HEK293 (cell line): ENCODE measurements at regions not wholly inside any gene's neighbourhood (a gene's known extent, or its start where the extent isn't known, plus 50 kb on each side); places are given as distances from the start of the nearest gene placed in this dataset.
A peak's percentile ranks its signal among the peaks of the same experiment; 100 is the strongest.

Experiments used
- BCL11A ChIP-seq: fragments of 450-650 bp; formaldehyde crosslinking; IDR thresholded peaks from 2 replicates; pipeline ENCODE4 v1.5.1; 2016; ENCODE audit warnings: low read depth, missing biosample characterization, missing genetic modification characterization
- GLIS1 ChIP-seq: fragments of 450-650 bp; formaldehyde crosslinking; IDR thresholded peaks from 2 replicates; pipeline ENCODE4 v1.5.1; 2016; ENCODE audit warnings: missing biosample characterization, missing genetic modification characterization
- KLF16 ChIP-seq: fragments of 450-650 bp; formaldehyde crosslinking; IDR thresholded peaks from 2 replicates; pipeline ENCODE4 v1.5.1; 2017; ENCODE audit warnings: missing biosample characterization, missing genetic modification characterization
- MZF1 ChIP-seq: fragments of 450-650 bp; formaldehyde crosslinking; IDR thresholded peaks from 2 replicates; pipeline ENCODE4 v1.5.1; 2017; ENCODE audit warnings: missing biosample characterization, missing genetic modification characterization, borderline replicate concordance
- OSR2 ChIP-seq: fragments of 450-650 bp; formaldehyde crosslinking; IDR thresholded peaks from 2 replicates; pipeline ENCODE4 v1.5.1; 2016; ENCODE audit warnings: missing biosample characterization, missing genetic modification characterization
- OVOL3 ChIP-seq: fragments of 450-650 bp; formaldehyde crosslinking; IDR thresholded peaks from 2 replicates; pipeline ENCODE4 v1.5.1; 2016; ENCODE audit warnings: missing biosample characterization, missing genetic modification characterization
- SETDB1 ChIP-seq: IDR thresholded peaks from one replicate; pipeline ENCODE4 v1.6.1; 2017; ENCODE audit warnings: mild to moderate bottlenecking, low read length, moderate library complexity, mixed read lengths; ENCODE audit not compliant: insufficient read length
- SP7 ChIP-seq: fragments of 450-650 bp; formaldehyde crosslinking; IDR thresholded peaks from 2 replicates; pipeline ENCODE4 v1.5.1; 2016; ENCODE audit warnings: missing biosample characterization, missing genetic modification characterization
- ZBTB17 ChIP-seq: fragments of 450-650 bp; formaldehyde crosslinking; IDR thresholded peaks from 2 replicates; pipeline ENCODE4 v1.5.1; 2016; ENCODE audit warnings: missing biosample characterization, missing genetic modification characterization
- ZBTB20 ChIP-seq: fragments of 450-650 bp; formaldehyde crosslinking; IDR thresholded peaks from 2 replicates; pipeline ENCODE4 v1.5.1; 2016; ENCODE audit warnings: missing biosample characterization, missing genetic modification characterization
- ZFP37 ChIP-seq: fragments of 450-650 bp; formaldehyde crosslinking; IDR thresholded peaks from 2 replicates; pipeline ENCODE4 v1.5.1; 2016; ENCODE audit warnings: missing biosample characterization, missing genetic modification characterization
- ZNF112 ChIP-seq: fragments of 450-650 bp; formaldehyde crosslinking; IDR thresholded peaks from 2 replicates; pipeline ENCODE4 v1.5.0; 2017; ENCODE audit warnings: missing biosample characterization, missing genetic modification characterization
- ZNF121 ChIP-seq: fragments of 450-650 bp; formaldehyde crosslinking; IDR thresholded peaks from 2 replicates; pipeline ENCODE4 v1.5.1; 2016; ENCODE audit warnings: missing biosample characterization, missing genetic modification characterization
- ZNF140 ChIP-seq: fragments of 450-650 bp; formaldehyde crosslinking; IDR thresholded peaks from 2 replicates; pipeline ENCODE4 v1.5.1; 2016; ENCODE audit warnings: missing biosample characterization, missing genetic modification characterization
- ZNF146 ChIP-seq: fragments of 450-650 bp; formaldehyde crosslinking; IDR thresholded peaks from 2 replicates; pipeline ENCODE4 v1.5.1; 2016; ENCODE audit warnings: missing biosample characterization, missing genetic modification characterization
- ZNF19 ChIP-seq: fragments of 450-650 bp; formaldehyde crosslinking; IDR thresholded peaks from 2 replicates; pipeline ENCODE4; 2016; ENCODE audit warnings: missing biosample characterization, missing genetic modification characterization, low read depth
- ZNF335 ChIP-seq: fragments of 450-650 bp; formaldehyde crosslinking; conservative IDR thresholded peaks from 2 replicates; pipeline ENCODE4 v1.5.1; 2016; ENCODE audit warnings: missing biosample characterization, missing genetic modification characterization
- ZNF501 ChIP-seq: fragments of 450-650 bp; formaldehyde crosslinking; IDR thresholded peaks from 2 replicates; pipeline ENCODE4 v1.5.1; 2016; ENCODE audit warnings: missing biosample characterization, missing genetic modification characterization
- ZNF510 ChIP-seq: fragments of 450-650 bp; formaldehyde crosslinking; IDR thresholded peaks from 2 replicates; pipeline ENCODE4 v1.5.1; 2018; ENCODE audit warnings: mild to moderate bottlenecking, missing genetic modification characterization, missing biosample characterization; ENCODE audit not compliant: insufficient replicate concordance
- ZNF529 ChIP-seq: fragments of 450-650 bp; formaldehyde crosslinking; IDR thresholded peaks from 2 replicates; pipeline ENCODE4 v1.5.1; 2017; ENCODE audit warnings: missing genetic modification characterization, missing biosample characterization; ENCODE audit not compliant: insufficient replicate concordance
- ZNF530 ChIP-seq: fragments of 450-650 bp; formaldehyde crosslinking; IDR thresholded peaks from 2 replicates; pipeline ENCODE4 v1.5.1; 2016; ENCODE audit warnings: low read depth, missing biosample characterization, missing genetic modification characterization
- ZNF549 ChIP-seq: fragments of 450-650 bp; IDR thresholded peaks from 2 replicates; pipeline ENCODE4 v1.5.1; 2018; ENCODE audit warnings: missing biosample characterization, missing genetic modification characterization, mild to moderate bottlenecking, inconsistent platforms, moderate library complexity
- ZNF561 ChIP-seq: fragments of 450-650 bp; IDR thresholded peaks from 2 replicates; pipeline ENCODE4 v1.5.1; 2018; ENCODE audit warnings: missing biosample characterization, missing genetic modification characterization, borderline replicate concordance
- ZNF596 ChIP-seq: fragments of 450-650 bp; IDR thresholded peaks from 2 replicates; pipeline ENCODE4 v1.5.0; 2018; ENCODE audit warnings: missing biosample characterization, mild to moderate bottlenecking, missing genetic modification characterization, moderate library complexity
- ZNF768 ChIP-seq: fragments of 450-650 bp; formaldehyde crosslinking; IDR thresholded peaks from 2 replicates; pipeline ENCODE4 v1.5.1; 2018; ENCODE audit warnings: missing biosample characterization, mild to moderate bottlenecking, missing genetic modification characterization
- ZNF837 ChIP-seq: fragments of 450-650 bp; formaldehyde crosslinking; IDR thresholded peaks from 2 replicates; pipeline ENCODE4 v1.5.1; 2016; ENCODE audit warnings: missing biosample characterization, missing genetic modification characterization
- ZXDB ChIP-seq: fragments of 450-650 bp; formaldehyde crosslinking; IDR thresholded peaks from 2 replicates; pipeline ENCODE4 v1.5.1; 2016; ENCODE audit warnings: missing biosample characterization, missing genetic modification characterization
- TF ChIP-seq, protein P1 (sequence below): fragments of 450-650 bp; formaldehyde crosslinking; IDR thresholded peaks from 2 replicates; pipeline ENCODE4 v1.5.1; 2016; ENCODE audit warnings: missing biosample characterization, missing genetic modification characterization, low read depth
- TF ChIP-seq, protein P2 (sequence below): fragments of 450-650 bp; formaldehyde crosslinking; IDR thresholded peaks from 2 replicates; pipeline ENCODE4 v1.5.1; 2016; ENCODE audit warnings: missing biosample characterization, missing genetic modification characterization
- TF ChIP-seq, protein P3 (sequence below): fragments of 450-650 bp; formaldehyde crosslinking; IDR thresholded peaks from 2 replicates; pipeline ENCODE4 v1.5.1; 2017; ENCODE audit warnings: missing biosample characterization, missing genetic modification characterization
- TF ChIP-seq, protein P4 (sequence below): fragments of 450-650 bp; formaldehyde crosslinking; IDR thresholded peaks from 2 replicates; pipeline ENCODE4 v1.5.1; 2016; ENCODE audit warnings: missing biosample characterization, missing genetic modification characterization
- TF ChIP-seq, protein P5 (sequence below): fragments of 450-650 bp; formaldehyde crosslinking; IDR thresholded peaks from 2 replicates; pipeline ENCODE4 v1.5.1; 2016; ENCODE audit warnings: missing biosample characterization, missing genetic modification characterization
- TF ChIP-seq, protein P6 (sequence below): fragments of 450-650 bp; formaldehyde crosslinking; IDR thresholded peaks from 2 replicates; pipeline ENCODE4 v1.5.1; 2017; ENCODE audit warnings: missing biosample characterization, missing genetic modification characterization

DNA sequence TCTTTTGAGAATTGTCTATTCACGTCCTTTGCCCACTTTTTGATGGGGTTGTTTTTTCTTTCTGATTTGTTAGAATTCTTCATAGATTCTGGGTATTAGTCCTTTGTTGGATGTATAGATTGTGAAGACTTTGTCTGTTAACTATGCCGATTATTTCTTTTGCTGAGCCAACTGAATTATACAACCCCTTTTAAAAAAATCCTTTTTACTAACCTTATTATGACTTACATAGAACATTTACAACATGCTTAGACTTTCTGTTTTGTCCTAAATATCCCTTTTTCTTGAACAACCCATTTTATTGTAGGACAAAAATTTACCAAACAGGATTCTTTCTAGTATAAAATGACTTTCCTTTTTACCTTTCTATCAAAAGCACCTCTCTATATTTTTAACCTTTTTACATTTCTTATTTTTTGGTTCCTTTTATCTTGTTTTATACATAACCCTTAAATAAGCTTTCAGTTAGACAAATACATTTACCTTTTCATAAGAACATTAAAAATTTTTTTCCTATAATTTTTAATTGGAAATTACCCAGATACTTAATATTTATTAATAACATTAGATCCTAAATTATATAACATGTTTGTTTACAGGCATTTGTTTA, 70.4 kb upstream of the TTLL7 start (continued):
- TF ChIP-seq, protein P1, sequence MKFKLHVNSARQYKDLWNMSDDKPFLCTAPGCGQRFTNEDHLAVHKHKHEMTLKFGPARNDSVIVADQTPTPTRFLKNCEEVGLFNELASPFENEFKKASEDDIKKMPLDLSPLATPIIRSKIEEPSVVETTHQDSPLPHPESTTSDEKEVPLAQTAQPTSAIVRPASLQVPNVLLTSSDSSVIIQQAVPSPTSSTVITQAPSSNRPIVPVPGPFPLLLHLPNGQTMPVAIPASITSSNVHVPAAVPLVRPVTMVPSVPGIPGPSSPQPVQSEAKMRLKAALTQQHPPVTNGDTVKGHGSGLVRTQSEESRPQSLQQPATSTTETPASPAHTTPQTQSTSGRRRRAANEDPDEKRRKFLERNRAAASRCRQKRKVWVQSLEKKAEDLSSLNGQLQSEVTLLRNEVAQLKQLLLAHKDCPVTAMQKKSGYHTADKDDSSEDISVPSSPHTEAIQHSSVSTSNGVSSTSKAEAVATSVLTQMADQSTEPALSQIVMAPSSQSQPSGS (tag by site-specific recombination): no peak
- TF ChIP-seq ZNF561 (tag by site-specific recombination) (no peak), ZNF501 (tag by site-specific recombination) (peak; percentile 46; the same call in 1 of the 2 replicates), SP7 (tag by site-specific recombination) (peak; percentile 15; the same call in 1 of the 2 replicates), ZNF335 (tag by site-specific recombination) (no peak), ZBTB17 (no peak), OSR2 (tag by site-specific recombination) (no peak), ZNF140 (tag by site-specific recombination) (no peak), ZNF510 (tag by site-specific recombination) (peak; percentile 39), ZNF837 (tag by site-specific recombination) (no peak), ZFP37 (tag by site-specific recombination) (no peak), OVOL3 (no peak), ZNF121 (tag by site-specific recombination) (no peak), SETDB1 (peak; percentile 100), BCL11A (tag by site-specific recombination) (no peak), ZNF112 (tag by site-specific recombination) (no peak), ZXDB (tag by site-specific recombination) (no peak), ZNF596 (tag by site-specific recombination) (no peak), ZNF19 (no peak), ZBTB20 (tag by site-specific recombination) (no peak), MZF1 (peak; percentile 23; the same call in 1 of the 2 replicates), KLF16 (tag by site-specific recombination) (no peak), ZNF549 (tag by site-specific recombination) (peak; percentile 80; the same call in 1 of the 2 replicates), ZNF530 (tag by site-specific recombination) (no peak), ZNF529 (tag by site-specific recombination) (peak; percentile 43), GLIS1 (no peak), ZNF146 (tag by site-specific recombination) (no peak), ZNF768 (tag by site-specific recombination) (no peak)
- TF ChIP-seq, protein P2, sequence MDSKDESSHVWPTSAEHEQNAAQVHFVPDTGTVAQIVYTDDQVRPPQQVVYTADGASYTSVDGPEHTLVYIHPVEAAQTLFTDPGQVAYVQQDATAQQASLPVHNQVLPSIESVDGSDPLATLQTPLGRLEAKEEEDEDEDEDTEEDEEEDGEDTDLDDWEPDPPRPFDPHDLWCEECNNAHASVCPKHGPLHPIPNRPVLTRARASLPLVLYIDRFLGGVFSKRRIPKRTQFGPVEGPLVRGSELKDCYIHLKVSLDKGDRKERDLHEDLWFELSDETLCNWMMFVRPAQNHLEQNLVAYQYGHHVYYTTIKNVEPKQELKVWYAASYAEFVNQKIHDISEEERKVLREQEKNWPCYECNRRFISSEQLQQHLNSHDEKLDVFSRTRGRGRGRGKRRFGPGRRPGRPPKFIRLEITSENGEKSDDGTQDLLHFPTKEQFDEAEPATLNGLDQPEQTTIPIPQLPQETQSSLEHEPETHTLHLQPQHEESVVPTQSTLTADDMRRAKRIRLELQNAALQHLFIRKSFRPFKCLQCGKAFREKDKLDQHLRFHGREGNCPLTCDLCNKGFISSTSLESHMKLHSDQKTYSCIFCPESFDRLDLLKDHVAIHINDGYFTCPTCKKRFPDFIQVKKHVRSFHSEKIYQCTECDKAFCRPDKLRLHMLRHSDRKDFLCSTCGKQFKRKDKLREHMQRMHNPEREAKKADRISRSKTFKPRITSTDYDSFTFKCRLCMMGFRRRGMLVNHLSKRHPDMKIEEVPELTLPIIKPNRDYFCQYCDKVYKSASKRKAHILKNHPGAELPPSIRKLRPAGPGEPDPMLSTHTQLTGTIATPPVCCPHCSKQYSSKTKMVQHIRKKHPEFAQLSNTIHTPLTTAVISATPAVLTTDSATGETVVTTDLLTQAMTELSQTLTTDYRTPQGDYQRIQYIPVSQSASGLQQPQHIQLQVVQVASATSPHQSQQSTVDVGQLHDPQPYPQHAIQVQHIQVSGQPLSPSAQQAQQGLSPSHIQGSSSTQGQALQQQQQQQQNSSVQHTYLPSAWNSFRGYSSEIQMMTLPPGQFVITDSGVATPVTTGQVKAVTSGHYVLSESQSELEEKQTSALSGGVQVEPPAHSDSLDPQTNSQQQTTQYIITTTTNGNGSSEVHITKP (tag by site-specific recombination): no peak
- TF ChIP-seq, protein P3, sequence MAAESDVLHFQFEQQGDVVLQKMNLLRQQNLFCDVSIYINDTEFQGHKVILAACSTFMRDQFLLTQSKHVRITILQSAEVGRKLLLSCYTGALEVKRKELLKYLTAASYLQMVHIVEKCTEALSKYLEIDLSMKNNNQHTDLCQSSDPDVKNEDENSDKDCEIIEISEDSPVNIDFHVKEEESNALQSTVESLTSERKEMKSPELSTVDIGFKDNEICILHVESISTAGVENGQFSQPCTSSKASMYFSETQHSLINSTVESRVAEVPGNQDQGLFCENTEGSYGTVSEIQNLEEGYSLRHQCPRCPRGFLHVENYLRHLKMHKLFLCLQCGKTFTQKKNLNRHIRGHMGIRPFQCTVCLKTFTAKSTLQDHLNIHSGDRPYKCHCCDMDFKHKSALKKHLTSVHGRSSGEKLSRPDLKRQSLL (tag by site-specific recombination): no peak
- TF ChIP-seq, protein P4, sequence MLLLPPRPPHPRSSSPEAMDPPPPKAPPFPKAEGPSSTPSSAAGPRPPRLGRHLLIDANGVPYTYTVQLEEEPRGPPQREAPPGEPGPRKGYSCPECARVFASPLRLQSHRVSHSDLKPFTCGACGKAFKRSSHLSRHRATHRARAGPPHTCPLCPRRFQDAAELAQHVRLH (tag by site-specific recombination): no peak
- TF ChIP-seq, protein P5, sequence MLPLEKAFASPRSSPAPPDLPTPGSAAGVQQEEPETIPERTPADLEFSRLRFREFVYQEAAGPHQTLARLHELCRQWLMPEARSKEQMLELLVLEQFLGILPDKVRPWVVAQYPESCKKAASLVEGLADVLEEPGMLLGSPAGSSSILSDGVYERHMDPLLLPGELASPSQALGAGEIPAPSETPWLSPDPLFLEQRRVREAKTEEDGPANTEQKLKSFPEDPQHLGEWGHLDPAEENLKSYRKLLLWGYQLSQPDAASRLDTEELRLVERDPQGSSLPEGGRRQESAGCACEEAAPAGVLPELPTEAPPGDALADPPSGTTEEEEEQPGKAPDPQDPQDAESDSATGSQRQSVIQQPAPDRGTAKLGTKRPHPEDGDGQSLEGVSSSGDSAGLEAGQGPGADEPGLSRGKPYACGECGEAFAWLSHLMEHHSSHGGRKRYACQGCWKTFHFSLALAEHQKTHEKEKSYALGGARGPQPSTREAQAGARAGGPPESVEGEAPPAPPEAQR (tag by site-specific recombination): no peak
- TF ChIP-seq, protein P6, sequence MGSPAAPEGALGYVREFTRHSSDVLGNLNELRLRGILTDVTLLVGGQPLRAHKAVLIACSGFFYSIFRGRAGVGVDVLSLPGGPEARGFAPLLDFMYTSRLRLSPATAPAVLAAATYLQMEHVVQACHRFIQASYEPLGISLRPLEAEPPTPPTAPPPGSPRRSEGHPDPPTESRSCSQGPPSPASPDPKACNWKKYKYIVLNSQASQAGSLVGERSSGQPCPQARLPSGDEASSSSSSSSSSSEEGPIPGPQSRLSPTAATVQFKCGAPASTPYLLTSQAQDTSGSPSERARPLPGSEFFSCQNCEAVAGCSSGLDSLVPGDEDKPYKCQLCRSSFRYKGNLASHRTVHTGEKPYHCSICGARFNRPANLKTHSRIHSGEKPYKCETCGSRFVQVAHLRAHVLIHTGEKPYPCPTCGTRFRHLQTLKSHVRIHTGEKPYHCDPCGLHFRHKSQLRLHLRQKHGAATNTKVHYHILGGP: no peak
